ENCODE measurements at regions not wholly inside any gene's neighbourhood (a gene's known extent, or its start where the extent isn't known, plus 50 kb on each side); places are given as distances from the start of the nearest gene placed in this dataset.
"Not testable (repeated sequence)": the region's sequence is repeated elsewhere in the genome, so short reads cannot be mapped to it uniquely, and the experiment has no call there.

GRCh38 chr1:18561967-18562366 lies 68.7 kb upstream of the PAX7 start:
- no peak for DNase-seq (ENCODE audit: low read depth)

GRCh38 chr1:18564676-18565075 lies 66.0 kb upstream of the PAX7 start:
- DNase-seq (ENCODE audit: low read depth) = no peak

GRCh38 chr1:18565321-18565720 lies 65.3 kb upstream of the PAX7 start:
- DNase-seq (ENCODE audit: low read depth) = no peak

GRCh38 chr1:18568489-18568888 lies 62.2 kb upstream of the PAX7 start:
- no peak for DNase-seq (ENCODE audit: low read depth)

GRCh38 chr1:18569251-18569650 lies 61.4 kb upstream of the PAX7 start:
- no peak for DNase-seq (ENCODE audit: low read depth)

GRCh38 chr1:18569811-18570545 lies 60.7 kb upstream of the PAX7 start:
- DNase-seq (ENCODE audit: low read depth) = no peak

GRCh38 chr1:18571275-18571674 lies 59.4 kb upstream of the PAX7 start:
- DNase-seq (ENCODE audit: low read depth) = no peak

- no peak for DNase-seq (ENCODE audit: low read depth)
Observed at GRCh38 chr1:18572022-18572880, 58.4 kb upstream of the PAX7 start.

GRCh38 chr1:18573170-18573569 lies 57.5 kb upstream of the PAX7 start:
- no peak for DNase-seq (ENCODE audit: low read depth)

- no peak for DNase-seq (ENCODE audit: low read depth)
Observed at GRCh38 chr1:18574754-18575153, 55.9 kb upstream of the PAX7 start.

GRCh38 chr1:18575620-18576019 lies 55.0 kb upstream of the PAX7 start:
- DNase-seq (ENCODE audit: low read depth) = peak; percentile 7

GRCh38 chr1:18578271-18578670 lies 52.4 kb upstream of the PAX7 start:
- no peak for DNase-seq (ENCODE audit: low read depth)

GRCh38 chr1:18579267-18579666 lies 51.4 kb upstream of the PAX7 start:
- DNase-seq (ENCODE audit: low read depth) = not testable (repeated sequence)

GRCh38 chr1:18580047-18580446 lies 50.6 kb upstream of the PAX7 start:
- no peak for DNase-seq (ENCODE audit: low read depth)

GRCh38 chr1:18580691-18581419 lies 49.8 kb upstream of the PAX7 start:
- DNase-seq (ENCODE audit: low read depth) = no peak
